NCI-H446 treated with DMSO at 0.1 percent for 48 hours (cell line): ENCODE measurements at regions not wholly inside any gene's neighbourhood (a gene's known extent, or its start where the extent isn't known, plus 50 kb on each side); places are given as distances from the start of the nearest gene placed in this dataset.

ENCODE experiments used
- DNase-seq: peaks from one replicate; lab custom pipeline; 2025; lab: John Stamatoyannopoulos, UW

- DNase-seq: no peak
These were observed 155.9 kb upstream of the IPO5 start for GRCh38 chr13:97797553-97797952.

DNA sequence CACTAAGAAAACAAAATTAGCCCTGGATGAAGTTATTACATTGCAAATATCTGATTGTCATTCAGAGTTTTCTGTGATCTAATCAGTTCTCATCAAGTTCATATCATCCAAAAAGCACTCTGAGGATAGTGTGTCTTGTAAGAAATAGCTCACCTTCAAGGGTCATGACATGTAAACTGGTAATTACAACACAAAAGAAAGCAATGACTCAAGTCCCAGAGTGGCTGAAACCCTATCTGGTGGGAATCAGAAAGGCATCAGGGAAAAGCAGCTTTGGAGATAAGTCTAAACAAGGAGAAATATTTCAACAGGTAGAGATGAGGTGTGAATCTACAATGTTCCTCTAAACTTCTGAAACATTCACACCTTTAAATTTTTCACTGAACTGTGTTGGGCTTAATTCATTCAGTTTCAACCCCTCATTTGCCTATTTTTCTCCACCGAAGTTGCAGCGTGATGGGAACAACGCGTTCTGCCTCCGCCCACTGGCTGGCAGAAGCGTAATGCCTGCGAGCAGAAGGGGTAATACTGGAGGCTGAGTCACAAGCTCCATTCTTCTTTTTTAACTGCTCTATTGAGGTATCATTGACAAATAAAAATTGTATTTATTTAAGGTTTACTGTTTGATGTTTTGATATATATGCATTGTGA, 155.2 kb upstream of the IPO5 start:
- DNase-seq: no peak

DNA sequence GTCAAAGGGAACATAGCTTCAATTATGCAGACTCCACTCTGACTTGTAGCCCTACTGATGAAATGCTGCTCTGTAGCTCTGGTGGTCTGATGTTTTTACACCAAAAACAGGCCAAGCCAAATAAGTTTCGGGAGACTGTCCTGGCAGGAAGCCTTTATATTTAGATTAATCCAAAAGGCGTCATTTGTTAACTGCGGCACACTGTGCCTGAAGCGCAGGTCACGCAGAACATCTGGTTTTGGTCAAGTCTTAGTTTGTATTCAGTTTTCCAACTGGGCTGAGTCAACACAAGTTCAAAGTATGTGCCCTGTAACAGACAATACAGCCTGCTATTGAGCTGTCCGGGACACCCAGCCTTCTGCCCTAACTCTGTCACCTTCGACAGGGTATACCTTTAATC, 154.6 kb upstream of the IPO5 start:
- DNase-seq: no peak

DNA sequence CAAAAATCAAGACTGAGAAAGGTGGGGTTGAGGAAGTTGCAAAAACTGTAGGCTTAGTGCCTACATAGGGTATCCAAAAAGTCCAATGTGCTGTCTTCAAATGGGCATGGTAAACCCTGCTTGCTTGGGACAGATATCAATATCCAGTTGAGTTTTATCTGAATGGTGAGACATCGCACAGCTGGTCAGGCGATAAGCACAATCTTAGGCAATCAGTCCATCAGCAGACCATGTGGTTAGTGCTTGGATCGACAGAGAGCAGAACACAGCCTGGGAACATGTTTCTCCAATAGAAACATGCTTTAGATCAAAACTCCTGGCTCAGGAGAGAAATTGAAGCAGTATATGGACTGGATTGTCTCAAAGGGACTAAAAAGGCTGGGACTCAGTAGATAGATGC, 151.3 kb upstream of the IPO5 start:
- no peak for DNase-seq

- DNase-seq: no peak
These were observed 143.9 kb upstream of the IPO5 start for GRCh38 chr13:97809576-97809975.

- DNase-seq: no peak
These were observed 143.3 kb upstream of the IPO5 start for GRCh38 chr13:97810152-97810551.

DNA sequence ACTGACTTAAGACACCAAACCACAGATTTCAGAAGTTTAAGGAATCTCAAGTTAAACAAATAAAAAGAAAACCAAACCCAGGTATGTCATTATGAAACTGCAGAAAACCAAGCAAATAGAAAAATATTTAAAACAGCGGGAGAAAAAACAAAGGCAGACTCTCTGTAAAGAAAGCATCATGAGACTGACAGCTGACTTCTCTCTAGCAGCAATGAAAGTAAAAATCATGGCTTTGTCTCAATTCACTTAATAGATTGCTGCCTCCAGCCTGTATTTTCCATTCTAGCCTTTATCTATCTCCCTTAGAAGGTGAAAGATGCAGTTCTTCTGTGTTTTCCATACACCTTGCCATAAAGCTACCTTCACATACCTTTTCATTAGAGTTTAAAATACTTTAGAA, 131.1 kb upstream of the IPO5 start:
- no peak for DNase-seq

- DNase-seq: no peak
These were observed 127.0 kb upstream of the IPO5 start for GRCh38 chr13:97826421-97827012.

GRCh38 chr13:97834250-97834649, 119.2 kb upstream of the IPO5 start:
- no peak for DNase-seq

DNA sequence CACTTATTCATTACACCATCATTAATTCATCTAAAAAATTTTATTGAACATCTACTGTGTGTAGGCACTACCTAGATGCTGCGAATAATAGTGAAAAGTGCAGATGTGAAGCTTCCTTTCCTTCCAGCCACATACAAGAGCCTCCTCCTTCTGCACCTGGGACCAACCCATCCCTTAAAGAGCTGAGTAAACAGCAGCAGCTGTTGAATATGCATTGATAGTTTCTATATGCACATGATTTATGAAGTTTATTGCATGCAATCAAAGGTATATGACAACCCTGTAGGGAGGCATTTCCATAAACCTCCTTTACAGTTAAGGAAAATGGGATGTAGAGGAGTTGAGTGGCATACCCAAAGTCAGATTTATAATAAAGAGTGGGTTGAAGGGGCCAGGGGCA, 110.3 kb upstream of the IPO5 start:
- no peak for DNase-seq

- no peak for DNase-seq
These were observed 109.3 kb upstream of the IPO5 start for GRCh38 chr13:97844151-97844550.

DNA sequence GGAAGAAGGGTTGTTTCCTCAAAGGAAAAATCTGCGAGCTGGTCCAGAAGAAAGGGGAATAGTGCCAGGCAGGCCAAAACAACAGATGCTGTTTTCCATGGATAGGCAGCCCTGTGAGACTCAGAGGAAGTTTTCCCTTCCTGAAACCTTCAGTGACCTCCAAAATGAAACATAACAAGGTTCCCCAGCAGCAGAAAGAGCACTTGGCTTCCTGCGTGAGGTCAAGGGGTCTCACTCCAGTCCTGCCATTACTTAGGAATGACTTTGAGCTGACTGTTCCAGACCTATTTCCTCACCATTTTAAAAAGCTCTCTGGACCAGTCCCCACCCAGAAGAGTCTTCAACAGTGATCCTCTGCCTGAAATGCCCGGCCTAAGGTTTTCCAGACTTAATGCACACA, 104.6 kb upstream of the IPO5 start:
- DNase-seq: no peak

DNA sequence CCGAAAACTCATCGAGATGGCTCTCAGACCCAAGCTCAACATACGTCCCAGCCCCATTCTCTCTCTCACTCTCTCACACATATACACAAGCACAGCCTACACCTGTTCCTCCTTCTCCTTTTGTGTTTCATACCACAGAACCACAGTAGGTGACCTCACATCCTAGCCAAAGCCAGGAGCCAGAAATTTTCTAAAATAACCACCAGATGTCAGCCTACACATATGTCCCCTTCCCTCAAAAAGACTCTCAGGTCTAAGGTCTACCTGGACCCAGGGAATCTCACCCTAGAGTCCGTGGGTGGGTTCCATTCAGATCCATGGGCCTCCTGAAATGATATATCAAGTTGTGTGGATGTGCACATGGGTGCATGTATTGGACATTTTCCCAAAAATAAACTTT, 104.2 kb upstream of the IPO5 start:
- no peak for DNase-seq

DNA sequence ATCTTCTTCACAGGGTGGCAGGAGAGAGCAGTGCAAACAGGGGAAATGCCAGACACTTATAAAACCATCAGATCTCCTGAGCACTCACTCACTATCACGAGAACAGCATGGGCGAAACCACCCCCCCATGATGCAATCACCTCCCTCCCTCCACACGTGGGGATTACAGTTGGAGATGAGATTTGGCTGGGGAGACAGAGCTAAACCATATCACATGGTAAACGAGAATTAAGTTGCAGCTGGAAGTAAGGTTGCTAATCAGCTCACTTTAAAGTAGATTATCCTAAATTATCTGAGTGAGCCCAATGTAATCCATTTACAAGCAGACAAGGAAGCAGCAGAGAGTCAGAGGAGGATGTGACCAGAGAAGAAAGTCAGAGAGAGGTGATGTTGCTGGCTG, 102.2 kb upstream of the IPO5 start:
- no peak for DNase-seq

DNA sequence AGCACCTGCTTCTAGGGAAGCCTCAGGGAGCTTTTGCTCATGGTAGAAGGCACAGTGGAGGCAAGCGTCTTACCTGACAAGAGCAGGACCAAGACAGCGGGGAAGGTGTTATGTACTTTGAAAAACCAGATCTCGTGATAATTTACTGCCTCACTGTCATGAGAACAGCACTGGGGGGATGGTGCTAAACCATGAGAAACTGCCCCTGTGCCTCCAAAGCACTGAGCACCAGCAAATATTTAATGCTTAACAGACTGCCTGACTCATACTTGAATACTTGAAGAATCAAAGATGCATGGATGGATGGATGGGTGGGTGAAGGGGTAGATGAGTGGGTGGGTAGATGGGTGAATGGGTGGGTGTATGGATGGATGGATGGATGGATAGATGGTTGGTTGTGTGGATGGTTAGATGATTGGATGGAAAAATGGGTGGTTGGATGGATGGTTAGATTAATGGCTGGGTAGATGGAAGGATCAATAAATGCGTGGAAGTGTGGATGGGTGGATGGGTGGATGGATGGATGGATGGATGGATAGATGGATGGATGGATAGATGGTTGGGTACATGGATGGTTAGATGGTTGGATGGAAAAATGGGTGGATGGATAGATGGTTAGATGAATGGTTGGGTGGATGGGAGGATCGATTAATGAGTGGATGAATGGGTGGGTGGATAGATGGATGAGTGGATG, 101.1 kb upstream of the IPO5 start:
- no peak for DNase-seq

DNA sequence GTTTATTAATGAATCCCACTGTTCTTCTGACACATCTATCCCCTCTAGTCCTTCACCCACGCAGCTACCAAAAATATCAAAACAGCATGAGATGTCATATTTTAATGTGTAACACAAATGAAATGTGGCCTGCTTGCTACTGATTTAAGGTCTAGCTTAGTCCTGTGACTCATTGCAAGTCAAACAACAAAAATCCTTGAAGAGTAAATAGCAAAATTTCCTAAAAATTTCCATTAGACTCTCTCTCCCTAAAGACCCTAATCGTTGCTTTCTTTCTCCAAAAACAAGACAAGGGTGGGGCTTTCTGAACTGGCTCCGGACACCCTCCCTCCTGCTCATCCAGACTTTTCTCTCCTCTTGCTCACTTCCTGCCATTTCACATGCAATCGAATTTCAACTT, 99.9 kb upstream of the IPO5 start:
- DNase-seq: no peak

GRCh38 chr13:97855570-97856303, 97.7 kb upstream of the IPO5 start:
- DNase-seq: peak; percentile 63

- no peak for DNase-seq
These were observed 97.2 kb upstream of the IPO5 start for GRCh38 chr13:97856304-97856675.

DNA sequence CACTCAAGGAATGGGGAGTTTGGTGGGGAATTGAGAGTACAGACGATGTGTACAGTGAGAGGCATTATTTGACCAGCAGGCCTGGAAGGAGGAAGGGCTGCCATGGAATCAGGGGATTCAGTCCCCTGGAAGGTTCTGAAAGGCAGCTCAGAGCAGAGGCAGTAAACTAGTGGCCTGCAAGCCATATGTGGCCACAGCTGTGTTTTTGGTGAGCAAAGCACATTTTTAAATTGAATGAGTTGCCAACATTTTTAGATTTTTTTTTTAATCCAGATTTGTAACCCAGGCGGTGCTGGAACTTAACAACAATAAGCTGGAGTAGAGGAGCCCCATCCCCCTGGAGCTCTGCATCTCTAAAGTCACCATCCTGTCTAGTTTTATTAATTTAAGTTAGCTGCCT, 95.3 kb upstream of the IPO5 start:
- no peak for DNase-seq

DNA sequence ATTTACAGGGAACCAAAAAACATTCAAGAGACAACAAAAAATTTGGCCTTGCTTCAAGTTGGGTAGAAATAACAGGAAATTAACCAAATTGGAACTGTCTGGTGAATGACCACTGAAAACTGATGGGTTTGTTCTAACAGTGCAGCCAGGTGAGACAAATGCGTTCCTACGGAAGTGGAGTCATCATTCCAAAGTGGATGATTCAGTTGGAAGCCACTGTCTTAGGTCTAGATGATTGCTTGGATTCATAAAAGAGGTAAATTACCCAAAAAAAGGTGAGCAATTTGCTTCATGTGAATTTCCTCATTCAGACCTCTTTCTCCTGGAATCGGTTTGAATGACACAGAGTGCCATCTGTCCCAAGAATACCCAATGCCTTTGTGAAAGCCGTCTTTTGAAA, 87.1 kb upstream of the IPO5 start:
- DNase-seq: no peak

GRCh38 chr13:97866751-97867150, 86.7 kb upstream of the IPO5 start:
- no peak for DNase-seq

DNA sequence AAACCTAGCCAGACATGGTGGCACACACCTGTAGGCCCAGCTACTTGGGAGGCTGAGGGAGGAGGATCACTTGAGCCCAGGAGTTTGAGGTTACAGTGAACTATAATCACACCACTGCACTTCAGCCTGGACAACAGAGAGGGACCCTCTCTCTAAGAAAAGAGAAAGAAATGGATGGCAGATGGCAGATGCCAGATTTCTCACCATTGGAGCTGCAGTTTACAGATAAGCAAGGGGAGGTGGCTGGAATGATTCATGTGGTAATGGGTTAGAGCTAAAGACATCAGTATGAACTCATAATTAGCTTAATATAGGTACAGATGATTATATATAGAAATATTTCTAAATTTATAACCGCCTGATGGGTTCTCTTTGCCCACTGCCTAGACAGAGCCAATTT, 80.1 kb upstream of the IPO5 start:
- DNase-seq: no peak

DNA sequence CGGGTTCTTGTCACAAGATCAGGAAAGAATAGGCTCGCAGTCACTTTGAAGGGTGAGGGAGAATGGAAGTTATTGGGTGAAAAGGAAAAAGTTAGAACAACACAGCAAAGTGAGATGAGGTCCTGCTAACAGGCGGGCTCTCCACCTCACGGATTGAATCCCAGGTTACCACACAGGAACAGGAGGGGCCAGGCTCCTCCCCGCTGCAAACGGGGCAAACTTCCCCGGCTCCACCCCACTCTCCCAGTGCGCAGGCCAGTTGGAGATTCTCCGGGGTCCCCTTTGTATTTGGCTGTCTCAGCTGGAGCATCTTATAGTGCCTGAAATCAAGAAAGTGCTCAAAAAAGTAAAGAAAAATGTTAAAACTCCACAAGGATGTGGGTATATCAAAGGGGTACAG, 78.3 kb upstream of the IPO5 start:
- DNase-seq: no peak
